Smooth muscle cell of the brain vasculature (primary cell): ENCODE measurements at regions not wholly inside any gene's neighbourhood (a gene's known extent, or its start where the extent isn't known, plus 50 kb on each side); places are given as distances from the start of the nearest gene placed in this dataset.

ENCODE experiments used
- DNase-seq: peaks from one replicate; pipeline ENCODE4 v3.0.0-alpha.2; 2012; ENCODE audit warnings: low read depth, low spot score

- DNase-seq, result no peak
Observed at GRCh38 chr5:2570586-2570985, 180.9 kb downstream of the IRX2 start.

GRCh38 chr5:2569774-2570542, 181.5 kb downstream of the IRX2 start:
- no peak for DNase-seq

GRCh38 chr5:2569176-2569575, 182.3 kb downstream of the IRX2 start:
- DNase-seq, result no peak

- DNase-seq, result no peak
Observed at GRCh38 chr5:2566284-2566683, 185.2 kb downstream of the IRX2 start.

- DNase-seq, result no peak
Observed at GRCh38 chr5:2565147-2565546, 186.3 kb downstream of the IRX2 start.

- no peak for DNase-seq
Observed at GRCh38 chr5:2563046-2563445, 188.4 kb downstream of the IRX2 start.

GRCh38 chr5:2562036-2562435, 189.4 kb downstream of the IRX2 start:
- DNase-seq, result no peak

GRCh38 chr5:2560435-2560834, 191.0 kb downstream of the IRX2 start:
- DNase-seq, result no peak

GRCh38 chr5:2557435-2557834, 194.0 kb downstream of the IRX2 start:
- no peak for DNase-seq

- DNase-seq, result no peak
Observed at GRCh38 chr5:2556375-2556966, 195.0 kb downstream of the IRX2 start.

- no peak for DNase-seq
Observed at GRCh38 chr5:2553611-2554010, 197.9 kb downstream of the IRX2 start.

GRCh38 chr5:2550509-2550908, 201.0 kb downstream of the IRX2 start:
- DNase-seq, result no peak

- DNase-seq, result no peak
Observed at GRCh38 chr5:2549900-2550299, 201.6 kb downstream of the IRX2 start.

GRCh38 chr5:2549354-2549753, 202.1 kb downstream of the IRX2 start:
- no peak for DNase-seq

GRCh38 chr5:2546938-2547337, 204.5 kb downstream of the IRX2 start:
- no peak for DNase-seq

- DNase-seq, result no peak
Observed at GRCh38 chr5:2544003-2544402, 207.5 kb downstream of the IRX2 start.

GRCh38 chr5:2542821-2543220, 208.7 kb downstream of the IRX2 start:
- DNase-seq, result no peak

GRCh38 chr5:2542026-2542425, 209.5 kb downstream of the IRX2 start:
- DNase-seq, result no peak

GRCh38 chr5:2538169-2538568, 213.3 kb downstream of the IRX2 start:
- no peak for DNase-seq

GRCh38 chr5:2537378-2538145, 213.9 kb downstream of the IRX2 start:
- DNase-seq, result no peak

- no peak for DNase-seq
Observed at GRCh38 chr5:2536632-2537377, 214.7 kb downstream of the IRX2 start.

- DNase-seq, result no peak
Observed at GRCh38 chr5:2534970-2535369, 216.5 kb downstream of the IRX2 start.
